NCI-H187 (cell line): ENCODE measurements at regions not wholly inside any gene's neighbourhood (a gene's known extent, or its start where the extent isn't known, plus 50 kb on each side); places are given as distances from the start of the nearest gene placed in this dataset.
A peak's percentile ranks its signal among the peaks of the same experiment; 100 is the strongest.
"Not testable (repeated sequence)": the region's sequence is repeated elsewhere in the genome, so short reads cannot be mapped to it uniquely, and the experiment has no call there.

ENCODE experiments used
- DNase-seq, 2 experiments: peaks; one replicate each; lab custom pipeline; 2025; lab: John Stamatoyannopoulos, UW

GRCh38 chr16:52309446-52310416 is 237.2 kb downstream of the TOX3 start:
- DNase-seq, result no peak

- no peak for DNase-seq
Measured at GRCh38 chr16:52308051-52308450, 238.9 kb downstream of the TOX3 start.

- DNase-seq, result no peak
Measured at GRCh38 chr16:52301026-52301425, 245.9 kb downstream of the TOX3 start.

- DNase-seq, result no peak
Measured at GRCh38 chr16:52298769-52299168, 248.2 kb downstream of the TOX3 start.

- DNase-seq, result not testable (repeated sequence)
Measured at GRCh38 chr16:52296706-52297315, 250.1 kb downstream of the TOX3 start.

DNA sequence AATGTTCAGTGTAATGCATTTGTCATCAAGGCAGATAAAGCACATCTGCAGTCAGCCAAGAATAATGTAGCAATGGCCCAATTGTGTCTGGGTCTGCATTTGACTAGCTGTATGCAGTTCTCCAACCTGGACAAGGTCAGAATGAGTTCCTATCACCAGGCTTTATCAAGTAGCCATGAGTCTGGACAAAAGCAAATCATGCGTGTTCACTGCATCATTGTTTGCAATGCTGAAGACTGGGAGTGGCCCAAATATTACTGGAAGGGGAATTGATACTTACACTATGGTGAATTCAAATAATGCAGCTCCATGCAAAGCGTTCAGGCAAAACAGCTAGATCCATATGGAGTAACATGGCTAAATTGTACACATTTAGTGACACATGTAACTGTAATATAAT is 250.9 kb downstream of the TOX3 start:
- DNase-seq, result no peak

DNA sequence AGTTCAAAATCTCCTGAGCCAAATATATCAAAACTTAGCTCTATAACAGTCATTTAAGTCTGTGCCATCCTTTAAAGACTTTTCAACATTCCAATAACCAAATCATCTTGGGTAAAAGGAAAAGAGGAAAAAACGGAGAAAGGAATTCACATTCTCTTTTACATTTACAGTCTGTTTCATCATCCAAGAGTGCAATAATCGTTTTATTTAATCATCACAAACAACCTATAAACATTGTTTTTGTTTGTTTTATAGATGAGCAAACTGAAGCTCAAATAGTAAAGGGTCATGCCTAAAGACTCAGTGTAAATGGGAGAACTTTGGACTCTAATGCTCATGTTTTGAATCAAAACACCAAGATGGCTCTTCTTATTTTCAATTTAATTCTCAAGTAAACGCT is 252.3 kb downstream of the TOX3 start:
- no peak for DNase-seq

DNA sequence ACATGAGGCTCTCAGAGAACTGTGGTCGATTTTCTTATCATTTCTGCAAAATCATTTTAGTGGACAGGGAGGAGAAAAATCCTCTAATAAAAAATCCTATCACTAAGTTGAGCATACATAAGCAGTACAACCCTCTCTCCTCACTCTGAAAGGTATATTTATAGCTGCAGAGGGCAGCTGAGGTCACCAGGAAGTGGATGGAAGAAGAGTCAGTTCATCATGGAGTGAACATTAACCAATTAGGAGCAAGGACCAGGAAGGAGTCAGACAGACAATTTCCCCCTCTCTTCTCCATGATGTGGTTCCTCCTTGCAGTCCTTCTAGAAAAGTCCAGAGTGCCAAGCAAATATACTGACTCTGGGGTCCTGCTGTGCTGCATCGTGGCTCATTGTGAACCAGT is 253.7 kb downstream of the TOX3 start:
- no peak for DNase-seq

DNA sequence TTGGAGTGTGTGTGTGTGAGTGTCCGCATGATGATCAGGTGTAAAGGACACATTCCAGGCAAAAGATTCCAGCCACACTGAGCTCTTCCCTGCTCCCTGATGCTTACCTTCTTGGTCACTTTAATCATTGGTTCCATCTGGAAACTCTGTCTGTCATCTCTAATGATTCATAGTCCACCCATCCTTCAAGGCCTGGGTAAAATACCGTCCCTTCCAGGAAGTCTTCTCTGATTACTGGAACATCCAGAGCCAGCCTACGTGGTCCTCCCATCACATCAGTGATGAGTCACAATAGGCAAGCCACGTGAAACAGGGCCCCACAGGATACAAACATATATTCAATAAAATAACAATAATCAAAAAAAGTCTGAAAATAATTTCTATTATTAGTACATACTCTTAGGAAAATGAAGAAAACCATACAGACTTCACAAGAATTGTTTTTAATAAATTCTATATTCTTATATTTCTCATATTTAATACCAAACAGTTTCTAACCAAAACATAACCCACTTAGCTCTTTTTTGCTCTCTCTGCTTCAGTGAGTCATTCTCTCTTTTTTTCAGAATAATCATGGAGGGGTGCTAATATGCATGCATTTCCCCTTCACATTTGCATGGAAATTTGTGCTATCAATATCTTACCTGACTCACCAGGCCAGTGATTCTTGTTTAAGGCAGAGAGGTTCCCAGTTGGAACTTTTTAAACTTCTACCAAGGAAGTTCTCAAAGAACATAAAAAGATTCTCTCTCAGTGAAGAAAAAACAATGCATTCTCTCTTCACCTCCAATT is 263.2 kb downstream of the TOX3 start:
- DNase-seq, result no peak

GRCh38 chr16:52283018-52283417 is 263.9 kb downstream of the TOX3 start:
- DNase-seq, result no peak

GRCh38 chr16:52280086-52280485 is 266.9 kb downstream of the TOX3 start:
- no peak for DNase-seq

GRCh38 chr16:52271088-52271750 is 275.7 kb downstream of the TOX3 start:
- no peak for DNase-seq

DNA sequence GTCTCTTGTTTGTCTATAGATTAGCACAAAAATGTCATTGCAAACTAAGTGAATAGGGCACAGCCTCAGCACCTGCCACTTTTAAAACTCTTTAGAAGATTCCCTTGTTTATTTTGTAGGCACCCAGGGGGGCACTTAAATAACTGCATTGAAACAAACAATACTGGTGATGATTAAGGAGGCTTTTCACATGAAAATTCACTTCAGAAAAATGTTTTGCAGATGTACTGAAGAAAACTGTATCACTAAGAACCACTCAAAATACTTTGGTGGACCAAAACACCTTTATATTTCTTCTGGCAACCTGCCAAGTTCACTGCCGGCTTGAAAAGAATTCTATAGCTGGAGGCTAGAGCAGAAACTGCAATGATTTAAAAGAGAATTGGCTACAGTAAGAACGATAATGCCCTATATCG is 281.5 kb downstream of the TOX3 start:
- DNase-seq, result peak; percentile 58 to 86

- DNase-seq, result no peak
Measured at GRCh38 chr16:52257534-52257933, 289.4 kb downstream of the TOX3 start.

DNA sequence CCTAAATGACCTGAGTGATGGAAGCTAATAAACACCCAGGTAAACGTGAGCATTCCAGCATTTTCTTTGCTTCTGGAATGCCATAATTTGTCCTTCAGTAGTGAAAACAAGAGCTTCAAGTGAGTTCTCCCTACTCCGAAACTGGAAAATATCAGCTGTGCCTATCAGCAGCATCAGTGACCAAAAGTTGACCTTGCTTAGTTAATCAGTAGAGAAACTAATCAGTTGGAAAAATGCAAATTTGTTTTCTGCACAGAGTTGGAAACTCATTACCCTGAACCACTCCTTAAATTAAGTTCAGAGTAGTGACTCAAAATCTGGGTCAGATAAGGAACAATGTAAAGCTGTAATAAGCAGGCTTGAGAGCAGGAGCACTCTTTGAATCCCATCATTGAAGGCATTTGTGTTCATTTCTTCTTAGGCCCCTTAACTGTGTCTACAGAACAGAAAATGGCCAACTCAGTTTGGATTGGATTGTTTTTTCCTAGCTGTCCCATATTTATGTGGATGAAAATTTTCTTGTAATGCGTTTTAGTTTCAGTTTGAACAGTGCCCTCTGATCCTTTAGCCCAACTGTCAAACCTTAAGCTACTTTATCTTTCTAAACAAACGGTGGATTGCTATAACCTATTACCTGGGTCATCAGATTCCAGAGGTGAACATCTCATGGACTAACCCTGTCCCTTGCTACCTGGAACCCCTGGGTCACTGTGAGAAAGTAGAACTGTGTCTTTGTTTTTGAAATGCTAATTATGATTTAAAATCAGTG is 290.4 kb downstream of the TOX3 start:
- DNase-seq, result no peak

- no peak for DNase-seq
Measured at GRCh38 chr16:52254746-52255145, 292.2 kb downstream of the TOX3 start.

DNA sequence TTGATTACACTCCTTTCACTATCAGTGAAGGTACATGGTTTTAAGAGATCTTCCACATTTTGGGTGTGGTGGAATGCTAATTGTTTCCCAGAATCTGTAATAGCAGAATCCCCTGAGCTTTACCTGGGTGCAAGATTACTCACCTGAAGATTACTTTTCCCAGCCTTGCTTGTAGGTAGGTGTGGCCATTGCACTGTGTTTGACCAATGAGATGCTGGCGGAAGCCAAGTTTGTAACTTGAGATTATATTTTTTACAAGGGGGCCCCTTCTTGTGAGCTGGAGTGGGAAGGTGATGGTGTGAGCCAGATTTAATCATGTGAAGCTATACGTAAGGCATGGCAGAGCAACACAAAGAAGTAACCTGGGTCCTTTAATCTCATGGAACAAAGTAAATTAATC is 294.3 kb downstream of the TOX3 start:
- no peak for DNase-seq

- DNase-seq, result no peak
Measured at GRCh38 chr16:52251495-52251894, 295.4 kb downstream of the TOX3 start.

- DNase-seq, result no peak
Measured at GRCh38 chr16:52247737-52248136, 299.2 kb downstream of the TOX3 start.

- no peak for DNase-seq
Measured at GRCh38 chr16:52238710-52239109, 308.2 kb downstream of the TOX3 start.

- no peak for DNase-seq
Measured at GRCh38 chr16:52237823-52238222, 309.1 kb downstream of the TOX3 start.
